Astrocyte (in vitro differentiated cells and primary cell): ENCODE measurements at regions not wholly inside any gene's neighbourhood (a gene's known extent, or its start where the extent isn't known, plus 50 kb on each side); places are given as distances from the start of the nearest gene placed in this dataset.

Source experiments
- CTCF ChIP-seq: IDR thresholded peaks from 2 replicates; pipeline ENCODE4 v1.5.1; 2011; ENCODE audit warnings: low read depth, mild to moderate bottlenecking, inconsistent platforms, low read length, moderate library complexity; ENCODE audit not compliant: insufficient read depth
- EZH2 ChIP-seq: IDR thresholded peaks from 2 replicates; pipeline ENCODE4 v1.6.1; 2012; ENCODE audit warnings: mild to moderate bottlenecking, low read length, inconsistent platforms; ENCODE audit not compliant: insufficient read depth

GRCh38 chr3:178097576-178097975 lies 438.7 kb upstream of the KCNMB2 start:
- TF ChIP-seq CTCF (no peak), EZH2 (no peak)
